K562 (cell line): ENCODE measurements at regions not wholly inside any gene's neighbourhood (a gene's known extent, or its start where the extent isn't known, plus 50 kb on each side); places are given as distances from the start of the nearest gene placed in this dataset.
A peak's percentile ranks its signal among the peaks of the same experiment; 100 is the strongest.

Source experiments
- ATF6 ChIP-seq: sonication (generic); formaldehyde crosslinking; IDR thresholded peaks from 2 replicates; pipeline ENCODE4 v1.4.0; 2020; ENCODE audit warnings: mild to moderate bottlenecking, missing genetic modification reagents
- CAMTA2 ChIP-seq: fragments of 250-450 bp; sonication (Bioruptor Pico); conservative IDR thresholded peaks from 2 replicates; pipeline ENCODE4 v1.5.1; 2022
- CBFA2T2 ChIP-seq: fragments of 450-650 bp; conservative IDR thresholded peaks from 2 replicates; pipeline ENCODE4 v1.6.1; 2017; ENCODE audit warnings: mild to moderate bottlenecking
- E4F1 ChIP-seq: fragments of 250-450 bp; sonication (Bioruptor Pico); IDR thresholded peaks from 2 replicates; pipeline ENCODE4 v1.5.0; 2021; ENCODE audit warnings: mild to moderate bottlenecking, borderline replicate concordance
- ELF1 ChIP-seq: fragments of 200-800 bp; sonication (Bioruptor generic); IDR thresholded peaks from 2 replicates; pipeline ENCODE4 v1.6.1; 2016; ENCODE audit warnings: missing genetic modification characterization, missing compliant biosample characterization
- HCFC1 ChIP-seq: IDR thresholded peaks from 2 replicates; pipeline ENCODE4 v1.6.1; 2012; ENCODE audit warnings: low read depth, low read length, improper control_type of control experiment
- HDGF ChIP-seq: fragments of 450-650 bp; IDR thresholded peaks from 2 replicates; pipeline ENCODE4 v1.6.1; 2016
- HLTF ChIP-seq: fragments of 450-650 bp; IDR thresholded peaks from 2 replicates; pipeline ENCODE4 v1.6.1; 2016
- HNRNPLL ChIP-seq: fragments of 200-400 bp; formaldehyde crosslinking; IDR thresholded peaks from 2 replicates; pipeline ENCODE4 v1.6.1; 2017; ENCODE audit warnings: low read length, low read depth, mild to moderate bottlenecking; ENCODE audit not compliant: poor library complexity, severe bottlenecking
- JUND ChIP-seq, 2 experiments: IDR thresholded peaks; 2 replicates in 1 of 2; 3 replicates in 1 of 2; pipeline ENCODE4 v1.6.1; 2011; ENCODE audit warnings: borderline replicate concordance in 2 of 2, low read depth in 2 of 2, low read length in 2 of 2, improper control_type of control experiment in 1 of 2, missing biosample characterization in 1 of 2, missing genetic modification characterization in 1 of 2, missing genetic modification reagents in 1 of 2
- KLF1 ChIP-seq: fragments of 450-650 bp; IDR thresholded peaks from 2 replicates; pipeline ENCODE4 v1.6.1; 2016; ENCODE audit warnings: missing genetic modification characterization, missing compliant biosample characterization
- LARP7 ChIP-seq: fragments of 450-650 bp; IDR thresholded peaks from 2 replicates; pipeline ENCODE4 v1.6.1; 2016
- LCOR ChIP-seq: sonication (generic); formaldehyde crosslinking; IDR thresholded peaks from 2 replicates; pipeline ENCODE4 v1.8.0; 2022; ENCODE audit warnings: mild to moderate bottlenecking, missing genetic modification reagents
- MEF2A ChIP-seq: IDR thresholded peaks from 2 replicates; pipeline ENCODE4 v1.6.1; 2011; ENCODE audit warnings: low read depth, mild to moderate bottlenecking, low read length, moderate library complexity; ENCODE audit not compliant: control insufficient read depth
- MEF2D ChIP-seq: conservative IDR thresholded peaks from 2 replicates; pipeline ENCODE4 v1.6.1; 2016; ENCODE audit warnings: low read depth, missing genetic modification characterization, missing compliant biosample characterization
- NR4A1 ChIP-seq, 2 experiments: fragments of 250-450 bp in 1 of 2; fragments of 450-650 bp in 1 of 2; sonication (Bioruptor Pico) in 1 of 2; IDR thresholded peaks; 2 replicates each; pipeline versions ENCODE4 v1.4.0 to v1.6.1; 2016 to 2020; ENCODE audit warnings: mild to moderate bottlenecking in 2 of 2, missing compliant biosample characterization in 1 of 2, missing genetic modification characterization in 1 of 2, moderate library complexity in 1 of 2
- PYGO2 ChIP-seq: fragments of 450-650 bp; IDR thresholded peaks from 2 replicates; pipeline ENCODE4 v1.6.1; 2016; ENCODE audit warnings: mild to moderate bottlenecking, missing genetic modification characterization, moderate library complexity, missing compliant biosample characterization
- TCFL5 ChIP-seq: fragments of 250-450 bp; sonication (Bioruptor Pico); conservative IDR thresholded peaks from 2 replicates; pipeline ENCODE4 v1.6.1; 2021; ENCODE audit warnings: mild to moderate bottlenecking, moderate library complexity, matching md5 sums
- ZBTB34 ChIP-seq: fragments of 250-450 bp; sonication (Bioruptor Pico); IDR thresholded peaks from 2 replicates; pipeline ENCODE4 v1.8.0; 2021; ENCODE audit warnings: mild to moderate bottlenecking, moderate library complexity
- ZNF239 ChIP-seq: fragments of 250-450 bp; sonication (Bioruptor Pico); IDR thresholded peaks from 2 replicates; pipeline ENCODE4 v1.4.0; 2020; ENCODE audit warnings: mild to moderate bottlenecking
- ZNF384 ChIP-seq: IDR thresholded peaks from 2 replicates; pipeline ENCODE4 v1.6.1; 2012; ENCODE audit warnings: low read depth, low read length, improper control_type of control experiment
- TF ChIP-seq, protein P1 (sequence below), 2 experiments: IDR thresholded peaks; 2 replicates each; pipeline ENCODE4 v1.6.1; 2011; ENCODE audit warnings: borderline replicate concordance in 1 of 2, control low read depth in 1 of 2, low read depth in 1 of 2, low read length in 1 of 2, mild to moderate bottlenecking in 1 of 2, mixed read lengths in 1 of 2, moderate library complexity in 1 of 2; ENCODE audit not compliant: insufficient read depth in 1 of 2, insufficient read length in 1 of 2, poor library complexity in 1 of 2, severe bottlenecking in 1 of 2; ENCODE audit errors: extremely low read depth in 1 of 2

DNA sequence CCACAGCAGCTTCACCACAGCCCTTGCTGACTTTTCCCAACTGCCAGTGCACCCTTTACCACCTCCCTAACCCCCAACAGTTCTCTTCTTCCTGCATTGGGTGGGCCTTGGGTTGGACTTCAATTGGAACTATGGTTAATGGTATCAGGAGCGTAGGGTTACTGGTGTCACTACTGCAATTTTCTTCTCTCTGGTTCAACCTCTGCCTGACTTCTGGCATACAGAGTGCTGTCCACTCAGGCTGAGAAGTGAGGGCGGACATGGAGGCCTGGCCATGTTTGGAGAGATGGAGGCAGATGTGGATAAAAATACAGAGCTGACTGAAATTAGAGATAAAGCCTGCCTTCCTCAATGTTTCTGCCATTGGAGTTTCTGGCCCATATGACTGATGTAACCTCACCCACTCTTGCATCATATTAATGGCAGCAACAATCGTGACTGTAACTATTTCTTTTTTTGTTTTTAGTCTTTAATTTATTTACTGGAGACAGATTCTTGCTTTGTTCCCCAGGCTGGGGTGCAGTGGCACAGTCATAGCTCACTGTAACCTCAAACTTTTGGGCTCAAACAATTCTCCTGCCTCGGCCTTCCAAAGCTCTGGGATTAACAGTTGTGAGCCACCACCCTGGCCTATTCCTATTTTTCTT lies 87.8 kb downstream of the NAV1 start (continued):
- TF ChIP-seq JUND (IDR thresholded peaks at IDR 0.05; ENCODE audit: borderline replicate concordance, low read depth, low read length): peak; percentile 65; the same call in 1 of the 2 replicates
- peak; percentile 53; the same call in 1 of the 3 replicates for TF ChIP-seq JUND (tag; IDR thresholded peaks at IDR 0.05; ENCODE audit: borderline replicate concordance, low read depth, low read length)
- TF ChIP-seq ZNF384: no peak
- TF ChIP-seq ZNF239 (CRISPR knock-in tag): peak; percentile 63
- TF ChIP-seq HNRNPLL: no peak
- no peak for TF ChIP-seq MEF2D (tag)
- TF ChIP-seq, protein P1, sequence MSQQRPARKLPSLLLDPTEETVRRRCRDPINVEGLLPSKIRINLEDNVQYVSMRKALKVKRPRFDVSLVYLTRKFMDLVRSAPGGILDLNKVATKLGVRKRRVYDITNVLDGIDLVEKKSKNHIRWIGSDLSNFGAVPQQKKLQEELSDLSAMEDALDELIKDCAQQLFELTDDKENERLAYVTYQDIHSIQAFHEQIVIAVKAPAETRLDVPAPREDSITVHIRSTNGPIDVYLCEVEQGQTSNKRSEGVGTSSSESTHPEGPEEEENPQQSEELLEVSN (IDR thresholded peaks at IDR 0.05; ENCODE audit: borderline replicate concordance in 1 of 2, extremely low read depth in 1 of 2, insufficient read depth in 1 of 2, insufficient read length in 1 of 2, low read depth in 1 of 2, low read length in 1 of 2, poor library complexity in 1 of 2, severe bottlenecking in 1 of 2): no peak
- TF ChIP-seq KLF1 (tag): no peak
- TF ChIP-seq ELF1: no peak
- no peak for TF ChIP-seq CBFA2T2
- TF ChIP-seq LCOR (CRISPR knock-in tag): no peak
- no peak for TF ChIP-seq HLTF
- no peak for TF ChIP-seq PYGO2 (tag)
- TF ChIP-seq MEF2A: no peak
- no peak for TF ChIP-seq LARP7
- no peak for TF ChIP-seq TCFL5
- TF ChIP-seq ATF6: no peak
- TF ChIP-seq ZBTB34: no peak
- TF ChIP-seq NR4A1 (CRISPR knock-in tag; IDR thresholded peaks at IDR 0.05): no peak
- peak; percentile 92 for TF ChIP-seq NR4A1 (tag; IDR thresholded peaks at IDR 0.05)
- no peak for TF ChIP-seq CAMTA2 (CRISPR knock-in tag)
- no peak for TF ChIP-seq E4F1 (CRISPR knock-in tag)
- TF ChIP-seq HCFC1: no peak
- no peak for TF ChIP-seq HDGF
